ENCODE measurements at regions not wholly inside any gene's neighbourhood (a gene's known extent, or its start where the extent isn't known, plus 50 kb on each side); places are given as distances from the start of the nearest gene placed in this dataset.

- H3K4me1 ChIP-seq (ENCODE audit: control insufficient read depth, insufficient read depth, low read length): no peaks in the 10 kb centered on the region
- no peaks in the 10 kb centered on the region for H3K9me3 ChIP-seq (ENCODE audit: control insufficient read depth, insufficient read depth, low read length)
- no peak overlapping the region for H3K27ac ChIP-seq (ENCODE audit: insufficient read depth, low read length)
- H2AK5ac ChIP-seq (ENCODE audit: low read depth, low read length): no peak overlapping the region
- no peaks in the 10 kb centered on the region for H4K20me1 ChIP-seq (ENCODE audit: insufficient read depth, low read length)
- H4K5ac ChIP-seq (ENCODE audit: low read depth, low read length): no peak overlapping the region
- no peak for ATAC-seq (ENCODE audit: low read depth)
- no peak overlapping the region for H4K8ac ChIP-seq (ENCODE audit: low read depth in 2 of 2, low read length in 2 of 2)
- H3K27me3 ChIP-seq (ENCODE audit: control insufficient read depth, insufficient read depth, low read length): no peaks in the 10 kb centered on the region
- no peaks in the 10 kb centered on the region for H3K9me1 ChIP-seq (ENCODE audit: insufficient read depth, low read length)
- CTCF ChIA-PET: no interaction called here
- POLR2A ChIA-PET (ENCODE audit: unreplicated experiment): no interaction called here
- 40% methylated on average over 1 of the region's 3 CpGs; no CpG with 5 or more reads in 1 of the 2 experiments for WGBS, 2 experiments (ENCODE audit: extremely low coverage in 2 of 2, insufficient read length in 1 of 2)
- H2BK5ac ChIP-seq (ENCODE audit: low read depth, low read length, poor library complexity, severe bottlenecking): no peak overlapping the region
- BruUV-seq (replicated peaks): no TSS peak
- H3K23ac ChIP-seq (ENCODE audit: low read depth, low read length): no peak overlapping the region
- H3K9ac ChIP-seq (ENCODE audit: low read depth, low read length): no peak overlapping the region
- H3K4me3 ChIP-seq (ENCODE audit: insufficient read depth, low read depth, low read length): no peak overlapping the region
- TF ChIP-seq NFE2L2 (IDR thresholded peaks at IDR 0.05; ENCODE audit: low read depth, low read length): no peak
- no peak for TF ChIP-seq MAFK (IDR thresholded peaks at IDR 0.05; ENCODE audit: low read depth, low read length)
- no peak for TF ChIP-seq BHLHE40 (IDR thresholded peaks at IDR 0.05; ENCODE audit: low read depth, low read length)
- no peak for TF ChIP-seq FOS (IDR thresholded peaks at IDR 0.05; ENCODE audit: low read depth, low read length)
- TF ChIP-seq, protein P1, sequence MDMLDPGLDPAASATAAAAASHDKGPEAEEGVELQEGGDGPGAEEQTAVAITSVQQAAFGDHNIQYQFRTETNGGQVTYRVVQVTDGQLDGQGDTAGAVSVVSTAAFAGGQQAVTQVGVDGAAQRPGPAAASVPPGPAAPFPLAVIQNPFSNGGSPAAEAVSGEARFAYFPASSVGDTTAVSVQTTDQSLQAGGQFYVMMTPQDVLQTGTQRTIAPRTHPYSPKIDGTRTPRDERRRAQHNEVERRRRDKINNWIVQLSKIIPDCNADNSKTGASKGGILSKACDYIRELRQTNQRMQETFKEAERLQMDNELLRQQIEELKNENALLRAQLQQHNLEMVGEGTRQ (IDR thresholded peaks at IDR 0.05; ENCODE audit: low read depth, low read length): no peak
- no peak for TF ChIP-seq RFX5 (IDR thresholded peaks at IDR 0.05; ENCODE audit: low read depth, low read length)
- no peak for TF ChIP-seq CEBPB (IDR thresholded peaks at IDR 0.05; ENCODE audit: low read depth, low read length)
- no peak for TF ChIP-seq CHD1 (IDR thresholded peaks at IDR 0.05; ENCODE audit: low read depth, low read length)
- TF ChIP-seq, protein P2, sequence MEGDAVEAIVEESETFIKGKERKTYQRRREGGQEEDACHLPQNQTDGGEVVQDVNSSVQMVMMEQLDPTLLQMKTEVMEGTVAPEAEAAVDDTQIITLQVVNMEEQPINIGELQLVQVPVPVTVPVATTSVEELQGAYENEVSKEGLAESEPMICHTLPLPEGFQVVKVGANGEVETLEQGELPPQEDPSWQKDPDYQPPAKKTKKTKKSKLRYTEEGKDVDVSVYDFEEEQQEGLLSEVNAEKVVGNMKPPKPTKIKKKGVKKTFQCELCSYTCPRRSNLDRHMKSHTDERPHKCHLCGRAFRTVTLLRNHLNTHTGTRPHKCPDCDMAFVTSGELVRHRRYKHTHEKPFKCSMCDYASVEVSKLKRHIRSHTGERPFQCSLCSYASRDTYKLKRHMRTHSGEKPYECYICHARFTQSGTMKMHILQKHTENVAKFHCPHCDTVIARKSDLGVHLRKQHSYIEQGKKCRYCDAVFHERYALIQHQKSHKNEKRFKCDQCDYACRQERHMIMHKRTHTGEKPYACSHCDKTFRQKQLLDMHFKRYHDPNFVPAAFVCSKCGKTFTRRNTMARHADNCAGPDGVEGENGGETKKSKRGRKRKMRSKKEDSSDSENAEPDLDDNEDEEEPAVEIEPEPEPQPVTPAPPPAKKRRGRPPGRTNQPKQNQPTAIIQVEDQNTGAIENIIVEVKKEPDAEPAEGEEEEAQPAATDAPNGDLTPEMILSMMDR (conservative IDR thresholded peaks at IDR 0.05; ENCODE audit: low read depth, low read length): no peak
- no peak for TF ChIP-seq POLR2A (IDR thresholded peaks at IDR 0.05; ENCODE audit: low read depth, low read length)
- H3K56ac ChIP-seq (ENCODE audit: extremely low read depth, insufficient read depth, low read length): no peak overlapping the region
- no peak overlapping the region for H3K4ac ChIP-seq (ENCODE audit: low read depth, low read length)
- intact Hi-C loops (cut with micrococcal nuclease) (no loop called here), dilution Hi-C loops (cut with HindIII; ENCODE audit: low sequenced_read_pairs, unreplicated experiment) (no loop called here), in situ Hi-C loops (cut with MboI; ENCODE audit: low sequenced_read_pairs) (no loop called here)
- no peaks in the 10 kb centered on the region for H3K79me1 ChIP-seq (ENCODE audit: low read depth in 1 of 2, low read length in 2 of 2)
- no peak overlapping the region for H3K18ac ChIP-seq (ENCODE audit: low read depth, low read length)
- no peak overlapping the region for H2BK15ac ChIP-seq (ENCODE audit: low read depth, low read length)
- no peak overlapping the region for H2BK120ac ChIP-seq (ENCODE audit: low read depth, low read length)
- H3K36me3 ChIP-seq (ENCODE audit: control insufficient read depth, insufficient read depth, low read length): no peaks in the 10 kb centered on the region
- H2AFZ ChIP-seq (replicated peaks; ENCODE audit: low read length, poor library complexity): no peak overlapping the region
- no peak for DNase-seq
- no peak overlapping the region for H2BK20ac ChIP-seq (ENCODE audit: low read depth, low read length)
- H2AK9ac ChIP-seq (replicated peaks; ENCODE audit: low read depth, low read length, poor library complexity): no peak overlapping the region
- no peak overlapping the region for H3K4me2 ChIP-seq (ENCODE audit: low read depth, low read length)
- no peak overlapping the region for H3K14ac ChIP-seq (replicated peaks; ENCODE audit: low read depth, low read length)
- H4K91ac ChIP-seq (ENCODE audit: insufficient read depth, low read depth, low read length): no peak overlapping the region
Measured at GRCh38 chr7:121624958-121625357, 228.8 kb upstream of the FAM3C start.

Data from IMR-90 (cell line).